GM19397 (cell line): ENCODE measurements at regions not wholly inside any gene's neighbourhood (a gene's known extent, or its start where the extent isn't known, plus 50 kb on each side); places are given as distances from the start of the nearest gene placed in this dataset.

ENCODE experiments used
- ATAC-seq: cut with Tn5 transposase; IDR thresholded peaks from one replicate; pipeline ENCODE4 v1.9.1; 2021; ENCODE audit warnings: mild to moderate bottlenecking, moderate library complexity; ENCODE audit not compliant: unreplicated experiment

DNA sequence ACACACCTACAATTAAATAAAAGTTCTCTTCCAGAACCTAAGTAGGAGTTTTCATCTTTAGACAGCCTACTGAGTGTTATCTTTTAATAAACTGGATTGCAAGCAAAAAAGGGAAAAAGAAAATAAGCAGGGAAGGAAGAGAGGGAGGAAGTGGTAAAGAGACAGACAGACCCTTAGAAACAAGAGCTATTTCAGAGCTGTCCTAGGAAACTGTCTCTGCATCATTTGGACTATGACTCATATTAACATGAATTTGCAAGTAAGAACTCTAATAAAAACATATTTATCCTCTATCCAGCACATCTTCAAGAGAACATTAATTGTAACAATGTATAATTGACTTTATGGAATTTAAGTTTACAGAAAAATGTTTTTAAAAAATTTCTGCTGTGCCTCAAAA lies 438.8 kb upstream of the USP15 start:
- no peak for ATAC-seq

DNA sequence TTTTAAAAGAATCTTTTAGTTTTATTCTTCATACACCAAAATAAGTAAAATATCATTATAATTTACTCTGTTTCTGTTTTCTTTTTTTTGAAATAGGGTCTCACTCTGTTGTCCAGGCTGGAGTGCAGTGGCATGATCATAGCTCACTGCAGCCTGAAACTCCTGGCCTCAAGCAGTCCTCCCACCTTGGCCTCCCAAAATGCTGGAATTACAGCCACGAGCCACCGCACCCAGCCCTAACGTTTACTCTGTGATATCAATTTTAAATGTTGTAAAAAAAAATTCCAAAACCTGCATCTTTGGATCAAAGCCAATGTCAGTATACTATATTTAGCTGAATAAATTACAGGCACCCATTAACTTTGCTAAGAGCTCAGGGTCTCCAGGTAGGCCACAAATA lies 437.1 kb upstream of the USP15 start:
- ATAC-seq: no peak

DNA sequence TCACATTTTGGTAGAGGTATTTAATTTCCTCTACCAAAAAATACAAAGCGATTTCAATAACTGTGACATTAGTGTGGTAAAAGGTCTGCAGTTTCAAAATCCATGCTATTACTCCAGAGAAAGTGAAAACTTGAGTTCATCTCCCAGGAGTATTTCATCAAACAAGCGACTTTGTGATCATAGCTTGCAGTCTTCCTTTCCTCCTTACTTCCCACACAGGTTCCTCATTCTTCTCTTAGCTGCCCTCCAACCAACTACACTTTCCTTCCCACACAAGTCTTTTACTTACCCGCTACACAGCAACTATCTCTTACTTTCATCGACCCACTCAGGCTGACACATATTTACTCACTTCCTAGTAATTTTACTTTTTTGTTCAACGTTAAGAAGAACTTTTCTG lies 413.4 kb upstream of the USP15 start:
- ATAC-seq: no peak

DNA sequence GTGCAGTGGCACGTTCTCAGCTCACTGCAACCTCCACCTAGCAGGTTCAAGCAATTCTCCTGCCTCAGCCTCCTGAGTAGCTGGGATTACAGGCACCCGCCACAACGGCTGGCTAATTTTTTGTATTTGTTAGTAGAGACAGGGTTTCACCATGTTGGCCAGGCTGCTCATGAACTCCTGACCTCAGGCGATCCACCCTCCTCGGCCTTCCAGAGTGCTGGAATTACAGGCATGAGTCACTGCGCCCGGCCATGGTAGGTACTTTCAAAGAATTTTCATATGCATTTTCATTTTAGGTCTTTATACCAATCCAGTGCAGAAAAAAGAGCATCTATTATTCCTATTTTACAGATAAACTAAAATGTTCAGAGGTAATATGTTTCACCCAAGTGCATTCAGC lies 411.3 kb upstream of the USP15 start:
- no peak for ATAC-seq

DNA sequence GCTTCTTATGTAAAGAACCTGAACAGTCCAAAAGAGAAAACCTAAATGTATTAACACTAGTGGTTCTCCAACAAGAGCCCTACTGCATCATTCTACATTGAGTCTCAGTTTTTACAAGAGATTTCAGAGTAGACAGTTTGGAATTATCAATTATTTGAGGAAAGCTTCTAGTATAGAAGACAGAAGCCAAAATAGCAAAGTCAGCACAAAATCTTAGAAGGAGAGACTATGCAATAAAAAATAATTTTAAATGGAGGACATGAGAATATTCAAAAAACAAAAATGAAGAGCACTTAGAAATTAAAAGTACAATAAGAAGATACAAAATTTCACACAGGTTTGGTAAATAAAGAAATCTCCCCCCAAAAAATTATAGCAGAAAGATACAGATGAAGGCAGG lies 406.3 kb upstream of the USP15 start:
- ATAC-seq: no peak

DNA sequence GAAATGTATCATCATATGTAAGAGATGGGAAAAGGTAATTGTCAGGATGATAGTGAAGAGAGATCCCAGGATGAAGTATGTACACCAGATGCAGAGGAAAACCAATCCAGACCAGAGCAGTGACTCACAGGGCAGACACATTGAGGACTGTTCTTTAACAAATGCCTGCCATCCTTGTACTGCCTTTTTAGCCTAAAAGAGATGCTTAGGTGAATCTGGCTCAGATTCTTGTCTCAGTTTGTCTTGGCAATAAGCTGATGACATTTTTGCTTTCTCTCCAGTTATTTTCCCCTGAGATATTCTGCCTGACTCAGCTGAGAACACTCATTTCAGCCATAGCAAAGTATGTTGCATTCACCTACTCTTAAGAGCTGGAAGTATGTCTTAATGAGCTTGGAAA lies 405.3 kb upstream of the USP15 start:
- ATAC-seq: no peak

DNA sequence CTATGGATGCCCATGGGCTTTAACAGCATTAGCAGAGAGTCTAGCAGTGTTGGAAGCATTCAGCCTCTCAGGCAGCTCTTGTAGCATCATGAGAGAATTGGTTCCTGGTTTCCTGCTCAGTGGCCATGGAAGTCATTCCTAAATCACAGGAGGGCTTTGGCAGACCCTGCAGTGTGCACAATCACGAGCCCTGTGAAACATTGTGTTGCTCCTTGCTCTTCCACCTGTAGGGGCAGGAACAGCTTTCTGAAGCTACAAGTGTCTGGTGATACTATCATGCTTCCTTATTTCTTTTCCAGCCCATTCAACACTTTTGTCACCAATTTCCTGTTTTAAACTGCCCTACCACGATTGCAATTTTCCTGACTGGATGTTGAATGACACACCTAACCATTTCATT lies 402.2 kb upstream of the USP15 start:
- ATAC-seq: no peak

DNA sequence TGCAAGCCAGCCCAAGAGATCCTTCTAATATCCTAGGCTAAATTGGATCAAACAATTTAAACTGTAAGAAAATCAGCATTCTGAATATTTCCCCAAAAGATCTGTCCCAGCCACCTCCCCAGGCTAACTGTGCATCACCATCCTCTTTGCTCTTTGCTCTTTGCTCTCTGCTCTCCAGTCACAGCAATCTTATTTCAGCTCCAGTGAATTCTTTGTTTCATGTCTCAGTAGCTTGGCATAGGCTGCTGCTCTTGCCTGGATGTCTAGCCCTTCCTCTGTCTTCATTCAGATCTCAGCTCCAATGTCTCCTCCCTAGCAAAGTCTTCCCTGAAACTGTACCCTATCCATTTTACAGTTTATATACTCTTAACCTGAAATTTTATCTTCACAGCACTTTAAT lies 399.8 kb upstream of the USP15 start:
- no peak for ATAC-seq

DNA sequence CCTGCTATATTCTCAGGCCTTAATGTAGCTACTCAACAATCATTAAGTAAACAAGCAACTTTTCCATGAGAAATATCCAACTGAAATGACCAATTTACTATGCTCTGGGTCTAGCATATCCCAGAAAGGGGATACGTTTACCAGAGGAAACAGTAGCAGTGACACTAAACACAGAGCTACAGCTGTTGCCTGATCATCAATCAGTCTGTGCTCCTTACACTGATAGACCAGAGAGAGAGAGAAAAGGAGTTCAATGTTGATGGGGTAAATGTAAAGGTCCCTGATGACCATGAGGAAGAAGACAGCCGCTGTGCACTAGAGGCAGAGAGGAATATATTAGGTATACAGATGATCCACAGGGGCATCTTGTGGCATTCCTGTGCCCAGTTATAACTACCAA lies 397.2 kb upstream of the USP15 start:
- ATAC-seq: no peak

DNA sequence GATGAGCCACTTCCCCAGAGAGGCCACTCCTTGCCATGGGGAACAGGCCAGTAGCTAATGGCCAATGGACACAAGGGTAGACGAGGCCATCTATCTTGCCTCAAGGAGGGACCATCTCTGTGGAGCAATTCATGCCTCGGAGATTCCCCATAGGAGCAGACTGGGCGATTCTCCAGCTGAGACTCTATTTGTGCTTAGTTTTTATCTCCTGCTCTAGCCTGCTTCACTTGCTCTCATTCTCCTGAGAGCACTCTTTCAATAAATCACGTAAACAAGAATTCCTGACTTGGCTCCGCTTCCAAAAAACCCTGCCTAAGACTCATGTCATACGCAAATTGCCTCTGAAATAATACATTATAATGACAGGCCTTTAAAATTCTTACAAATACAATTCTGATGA lies 396.4 kb upstream of the USP15 start:
- no peak for ATAC-seq

DNA sequence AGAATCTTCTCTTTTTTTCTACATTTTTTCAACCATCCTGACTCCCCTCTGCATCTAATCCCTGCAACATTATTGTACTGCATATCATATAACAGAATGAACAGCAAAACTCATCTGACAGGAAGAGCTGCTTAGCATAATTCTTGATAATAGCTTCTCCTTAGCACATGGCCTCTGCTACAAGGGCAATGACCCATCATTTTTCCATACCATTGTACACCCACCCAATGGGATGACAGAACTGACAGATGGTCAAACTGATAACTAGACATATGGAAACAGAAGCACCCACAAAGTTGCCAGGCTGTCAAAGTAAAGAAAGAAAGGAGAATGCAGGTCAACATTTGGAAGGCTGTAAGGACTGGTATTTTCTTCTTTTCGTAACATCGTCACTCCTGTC lies 390.4 kb upstream of the USP15 start:
- ATAC-seq: no peak

DNA sequence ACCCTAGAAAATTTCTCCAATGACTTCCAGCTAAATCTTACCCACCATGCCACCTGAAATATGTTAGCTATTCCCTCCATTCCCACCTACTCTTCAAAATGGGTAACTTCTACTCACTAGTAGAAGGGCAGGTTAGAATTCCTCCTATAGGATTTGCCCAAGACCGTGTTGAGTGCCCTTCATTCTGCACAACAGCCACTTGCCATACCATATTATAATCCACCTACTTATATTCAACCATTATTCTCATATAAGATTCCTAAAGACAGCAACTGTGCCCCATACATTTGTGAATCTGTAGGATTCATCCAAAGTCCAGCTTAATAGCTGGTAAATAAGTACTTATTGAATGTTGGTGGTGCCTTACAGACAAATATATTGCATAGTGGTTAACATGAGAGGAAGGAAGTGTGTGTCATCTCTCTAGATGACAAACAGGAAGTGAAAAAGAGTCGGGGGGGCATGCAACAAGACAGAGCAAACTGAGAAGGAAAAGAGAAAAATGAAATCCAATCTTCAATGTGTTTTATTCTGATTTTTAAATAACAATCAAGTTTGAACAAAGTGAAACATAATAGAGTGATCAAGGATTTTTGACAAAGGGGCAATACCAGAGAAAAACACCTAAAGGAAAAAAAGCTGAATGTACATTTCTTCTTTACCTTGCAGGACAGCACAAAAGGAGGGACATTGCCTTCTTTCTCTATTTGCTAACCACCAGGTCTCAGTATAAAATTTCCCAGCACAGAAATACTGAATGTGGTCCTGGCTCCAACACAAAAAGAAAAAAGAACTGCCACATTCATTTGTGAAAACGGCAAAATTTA lies 389.3 kb upstream of the USP15 start:
- ATAC-seq: no peak

DNA sequence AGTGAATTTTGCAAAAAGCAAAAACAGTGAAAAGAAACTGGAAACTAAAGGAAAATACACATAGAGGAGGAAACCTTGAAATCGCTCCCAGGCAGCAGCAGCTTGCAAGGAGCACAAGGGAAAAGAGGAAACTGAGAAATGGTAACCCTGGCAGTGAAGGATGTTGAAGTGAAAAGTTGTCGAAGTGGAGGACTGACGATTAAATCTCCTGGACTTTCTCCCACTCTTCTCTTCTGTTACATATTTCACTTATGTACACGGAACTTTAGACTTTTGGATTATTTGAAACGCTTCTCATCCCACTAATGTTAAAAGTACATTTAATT lies 388.8 kb upstream of the USP15 start:
- no peak for ATAC-seq

DNA sequence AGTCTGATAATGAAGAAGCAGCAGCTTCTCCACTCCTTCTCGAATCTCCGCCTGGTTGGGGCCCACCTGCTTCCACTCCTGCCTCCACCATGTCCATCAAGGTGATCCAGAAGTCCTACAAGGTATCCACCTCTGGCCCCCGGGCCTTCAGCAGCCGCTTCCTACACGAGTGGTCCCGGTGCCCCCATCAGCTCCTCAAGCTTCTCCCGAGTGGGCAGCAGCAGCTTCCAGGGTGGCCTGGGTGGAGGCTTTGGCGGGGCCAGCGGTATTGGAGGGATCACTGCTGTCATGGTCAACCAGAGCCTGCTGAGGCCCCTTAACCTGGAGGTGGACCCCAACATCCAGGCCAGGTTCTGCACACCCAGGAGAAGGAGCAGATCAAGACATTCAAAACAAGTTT lies 381.0 kb upstream of the USP15 start:
- no peak for ATAC-seq

DNA sequence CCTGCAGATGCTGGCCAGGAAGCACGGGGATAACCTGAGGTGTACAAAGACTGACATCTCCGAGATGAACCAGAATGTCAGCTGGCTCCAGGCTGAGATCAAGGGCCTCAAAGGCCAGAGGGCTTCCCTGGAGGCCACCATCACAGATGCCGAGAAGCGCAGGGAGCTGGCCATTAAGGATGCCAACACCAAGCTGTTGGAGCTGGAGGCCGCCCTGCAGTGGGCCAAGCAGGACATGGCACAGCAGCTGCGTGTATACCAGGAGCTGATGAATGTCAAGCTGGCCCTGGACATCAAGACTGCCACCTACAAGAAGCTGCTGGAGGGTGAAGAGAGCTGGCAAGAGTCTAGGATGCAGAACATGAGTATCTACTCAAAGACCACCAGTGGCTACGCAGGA lies 380.0 kb upstream of the USP15 start:
- no peak for ATAC-seq

DNA sequence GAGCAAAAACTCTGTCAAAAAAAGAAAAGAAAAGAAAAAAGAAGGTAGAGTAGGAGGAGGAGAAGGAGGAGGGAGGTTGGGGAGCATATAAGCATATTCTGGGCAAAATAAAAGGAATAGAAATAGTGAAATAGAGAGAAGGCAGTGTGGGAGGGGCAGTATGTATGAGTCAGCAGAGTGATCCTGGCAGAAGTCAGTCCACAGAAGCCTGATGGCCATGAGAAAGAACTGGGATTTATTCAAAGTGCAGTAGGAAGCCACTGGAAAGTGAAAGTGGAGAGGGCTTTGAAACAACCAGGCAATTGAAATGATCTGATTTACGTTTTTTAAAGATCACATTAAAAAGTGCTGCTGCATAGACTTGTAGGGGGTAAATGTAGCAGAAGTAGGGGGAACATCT lies 368.6 kb upstream of the USP15 start:
- no peak for ATAC-seq

DNA sequence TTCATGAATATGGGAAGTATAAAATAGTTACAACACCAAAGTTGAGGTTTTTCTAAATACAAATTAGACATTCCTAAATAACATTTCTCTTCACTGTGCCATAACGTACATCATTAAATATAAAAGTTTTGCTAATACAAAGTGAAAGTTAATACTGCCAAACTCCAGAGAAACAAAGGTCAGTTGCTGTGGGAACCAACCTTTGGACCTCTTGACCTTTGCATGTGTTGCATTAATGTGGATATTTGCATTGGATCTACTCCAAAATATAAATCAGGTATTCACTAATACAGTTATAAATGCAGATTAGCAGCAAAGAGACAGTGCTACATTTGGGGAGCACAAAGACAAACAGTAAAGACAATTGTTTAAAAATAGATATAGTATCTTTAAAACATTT lies 366.0 kb upstream of the USP15 start:
- no peak for ATAC-seq

DNA sequence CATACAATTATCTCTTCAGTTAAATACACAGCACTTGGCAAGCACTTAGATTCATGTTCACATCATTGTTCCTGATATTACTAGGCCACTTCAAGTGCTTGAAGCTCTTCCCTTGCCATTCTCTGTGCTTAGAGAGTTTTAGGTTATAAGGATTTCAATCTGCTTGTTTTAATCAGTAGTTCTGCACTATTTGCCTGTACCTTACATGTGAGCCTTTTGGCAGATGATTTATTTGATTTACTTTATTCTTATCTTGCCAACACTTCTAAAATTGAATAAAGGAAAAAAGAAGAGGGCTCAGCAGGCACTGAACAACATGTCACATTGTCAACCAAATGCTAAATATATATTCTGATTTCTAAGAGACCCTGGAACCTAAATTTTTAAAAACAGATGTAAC lies 363.8 kb upstream of the USP15 start:
- no peak for ATAC-seq

DNA sequence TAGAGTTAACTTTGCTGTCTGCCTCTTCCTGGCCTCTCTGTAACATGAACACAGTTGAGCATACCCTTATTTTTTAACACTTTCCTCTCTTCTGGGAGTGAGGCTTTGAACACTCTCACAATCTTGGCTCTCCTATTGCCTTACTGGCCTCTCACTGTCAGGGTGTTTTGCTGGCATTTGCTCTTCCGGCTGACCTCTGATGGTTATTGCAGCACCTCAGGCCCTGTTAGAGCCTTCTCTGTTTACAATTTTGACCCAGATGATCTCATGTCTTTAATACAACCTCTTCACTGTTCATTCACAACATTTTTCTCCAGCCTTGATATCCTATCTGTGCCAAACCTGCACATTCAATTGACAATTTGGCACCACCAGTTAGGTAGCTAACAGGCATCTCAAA lies 357.8 kb upstream of the USP15 start:
- ATAC-seq: no peak

DNA sequence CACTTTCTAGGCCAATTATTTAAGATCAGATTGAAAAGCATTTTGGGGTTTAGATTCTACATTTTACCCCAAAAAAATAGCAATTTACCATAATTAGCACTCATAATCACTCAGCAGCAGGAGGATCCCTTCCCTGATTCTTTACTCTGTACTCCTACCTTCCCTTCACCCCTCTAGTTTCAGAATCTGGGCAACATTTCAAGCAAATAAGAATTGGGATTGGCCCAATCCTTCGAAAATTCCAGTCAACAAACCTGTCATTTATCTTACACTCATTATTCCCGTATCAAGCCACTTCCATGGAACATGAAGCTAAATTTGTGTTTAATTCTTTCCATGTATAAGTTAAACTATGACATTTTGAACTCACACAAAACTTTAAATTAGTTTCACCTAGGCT lies 349.1 kb upstream of the USP15 start:
- no peak for ATAC-seq

DNA sequence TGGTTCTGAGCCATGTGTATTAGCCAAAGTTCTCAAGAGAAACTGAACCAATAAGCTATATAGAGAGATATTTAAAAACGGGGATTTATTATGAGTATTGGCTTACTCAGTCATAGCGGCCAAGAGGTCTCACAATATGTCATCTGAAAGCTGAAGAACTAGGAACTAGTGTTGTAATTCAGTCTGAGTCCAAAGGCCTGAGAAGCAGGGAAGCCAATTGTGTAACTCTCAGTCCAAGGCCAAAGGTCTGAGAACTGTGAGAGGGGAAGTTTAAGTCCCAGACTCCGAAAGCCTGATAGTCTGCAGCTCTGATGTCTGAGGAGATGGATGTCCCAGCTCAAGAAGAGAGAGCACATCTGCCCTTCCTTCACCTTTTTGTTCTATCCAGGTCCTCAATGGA lies 344.8 kb upstream of the USP15 start:
- ATAC-seq: no peak

DNA sequence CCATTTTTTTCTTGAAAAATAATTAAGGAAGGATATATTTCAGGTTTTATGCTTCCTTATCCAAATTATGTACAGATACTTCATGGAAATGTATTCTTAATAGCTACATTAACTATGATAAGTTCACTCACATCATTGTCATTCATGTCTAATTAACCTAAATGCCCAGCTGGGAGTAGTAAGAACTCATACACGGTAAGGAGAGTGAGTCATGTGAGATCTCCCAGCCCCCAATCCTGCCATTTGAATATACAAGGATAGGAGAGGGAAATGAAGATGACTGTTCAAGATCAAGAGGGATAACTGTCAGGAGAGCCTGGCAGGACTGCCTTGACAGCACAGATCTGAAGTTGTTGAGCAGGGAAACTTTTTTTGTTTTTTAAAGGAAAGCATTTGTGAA lies 343.4 kb upstream of the USP15 start:
- no peak for ATAC-seq

DNA sequence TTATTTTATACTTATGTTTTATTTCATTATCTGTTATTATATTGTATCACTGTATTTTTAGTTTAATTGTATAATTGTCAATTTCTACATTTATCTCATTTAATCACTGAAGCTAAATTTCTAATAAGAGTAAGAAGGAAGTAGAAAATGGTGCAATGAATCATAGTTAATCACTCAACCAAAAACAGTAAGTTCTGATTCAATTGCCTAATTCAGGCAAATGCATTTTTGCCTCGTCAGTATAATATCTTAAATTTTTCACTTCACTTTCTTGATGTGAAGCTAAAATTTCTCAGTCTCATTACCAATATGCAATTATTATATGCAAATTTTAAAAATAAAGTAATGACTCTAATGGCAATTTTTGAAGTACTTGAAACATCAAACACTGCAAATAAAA lies 340.5 kb upstream of the USP15 start:
- no peak for ATAC-seq

DNA sequence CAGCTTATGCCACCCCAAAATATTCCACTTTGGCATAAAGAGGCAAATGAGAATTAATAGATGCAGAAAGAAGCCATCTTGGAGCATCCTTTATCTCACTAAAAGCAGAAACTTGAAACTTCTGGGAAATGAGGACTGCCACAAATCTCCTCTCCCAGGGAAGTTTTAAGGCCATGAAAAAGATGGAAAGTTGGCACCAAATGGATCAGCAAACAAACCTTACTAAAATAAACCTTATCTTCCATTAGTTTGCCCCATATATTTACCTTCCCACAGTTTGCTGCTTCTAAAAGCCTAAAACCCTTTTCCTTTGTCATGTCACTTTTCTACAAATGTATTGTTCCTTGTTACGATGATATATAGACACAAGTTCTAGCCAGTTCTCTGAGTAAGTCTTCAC lies 340.0 kb upstream of the USP15 start:
- no peak for ATAC-seq
